ENCODE measurements at regions not wholly inside any gene's neighbourhood (a gene's known extent, or its start where the extent isn't known, plus 50 kb on each side); places are given as distances from the start of the nearest gene placed in this dataset.

- DNase-seq: no peak
- Mint-ChIP-seq H3K4me1 (ENCODE audit: low read depth, unreplicated experiment) (no peaks in the 10 kb centered on the region), H3K27me3 (ENCODE audit: unreplicated experiment) (no peaks in the 10 kb centered on the region), H3K9me3 (ENCODE audit: unreplicated experiment) (no peaks in the 10 kb centered on the region), H3K4me3 (ENCODE audit: unreplicated experiment) (no peak overlapping the region), H3K27ac (ENCODE audit: unreplicated experiment) (no peak overlapping the region), H3K36me3 (ENCODE audit: unreplicated experiment) (no peaks in the 10 kb centered on the region)
- TF ChIP-seq CTCF (IDR thresholded peaks at IDR 0.05; ENCODE audit: partially characterized antibody, unreplicated experiment): no peak
These were observed 504.1 kb downstream of the RPL10L start for GRCh38 chr14:46147452-46147851.

GRCh38 chr14:46147024-46147423 lies 504.6 kb downstream of the RPL10L start:
- H3K4me1 Mint-ChIP-seq (ENCODE audit: low read depth, unreplicated experiment): no peaks in the 10 kb centered on the region
- no peaks in the 10 kb centered on the region for H3K36me3 Mint-ChIP-seq (ENCODE audit: unreplicated experiment)
- H3K9me3 Mint-ChIP-seq (ENCODE audit: unreplicated experiment): no peaks in the 10 kb centered on the region
- H3K4me3 Mint-ChIP-seq (ENCODE audit: unreplicated experiment): no peak overlapping the region
- no peaks in the 10 kb centered on the region for H3K27me3 Mint-ChIP-seq (ENCODE audit: unreplicated experiment)
- no peak for DNase-seq
- TF ChIP-seq CTCF (IDR thresholded peaks at IDR 0.05; ENCODE audit: partially characterized antibody, unreplicated experiment): no peak
- H3K27ac Mint-ChIP-seq (ENCODE audit: unreplicated experiment): no peak overlapping the region

GRCh38 chr14:46140445-46140844 lies 511.1 kb downstream of the RPL10L start:
- H3K36me3 Mint-ChIP-seq (ENCODE audit: unreplicated experiment): no peaks in the 10 kb centered on the region
- no peak overlapping the region for H3K4me3 Mint-ChIP-seq (ENCODE audit: unreplicated experiment)
- H3K27me3 Mint-ChIP-seq (ENCODE audit: unreplicated experiment): no peaks in the 10 kb centered on the region
- no peaks in the 10 kb centered on the region for H3K9me3 Mint-ChIP-seq (ENCODE audit: unreplicated experiment)
- TF ChIP-seq CTCF (IDR thresholded peaks at IDR 0.05; ENCODE audit: partially characterized antibody, unreplicated experiment): no peak
- no peak overlapping the region for H3K27ac Mint-ChIP-seq (ENCODE audit: unreplicated experiment)
- H3K4me1 Mint-ChIP-seq (ENCODE audit: low read depth, unreplicated experiment): no peaks in the 10 kb centered on the region
- DNase-seq: no peak

- no peak for DNase-seq
- H3K27ac Mint-ChIP-seq (ENCODE audit: unreplicated experiment): no peak overlapping the region
- no peak overlapping the region for H3K4me3 Mint-ChIP-seq (ENCODE audit: unreplicated experiment)
- H3K27me3 Mint-ChIP-seq (ENCODE audit: unreplicated experiment): no peaks in the 10 kb centered on the region
- no peaks in the 10 kb centered on the region for H3K9me3 Mint-ChIP-seq (ENCODE audit: unreplicated experiment)
- no peaks in the 10 kb centered on the region for H3K4me1 Mint-ChIP-seq (ENCODE audit: low read depth, unreplicated experiment)
- no peaks in the 10 kb centered on the region for H3K36me3 Mint-ChIP-seq (ENCODE audit: unreplicated experiment)
- TF ChIP-seq CTCF (IDR thresholded peaks at IDR 0.05; ENCODE audit: partially characterized antibody, unreplicated experiment): no peak
These were observed 511.9 kb downstream of the RPL10L start for GRCh38 chr14:46139649-46140048.

- TF ChIP-seq CTCF (IDR thresholded peaks at IDR 0.05; ENCODE audit: partially characterized antibody, unreplicated experiment): no peak
- Mint-ChIP-seq H3K9me3 (ENCODE audit: unreplicated experiment) (no peaks in the 10 kb centered on the region), H3K36me3 (ENCODE audit: unreplicated experiment) (no peaks in the 10 kb centered on the region), H3K27ac (ENCODE audit: unreplicated experiment) (no peak overlapping the region), H3K4me3 (ENCODE audit: unreplicated experiment) (no peak overlapping the region), H3K4me1 (ENCODE audit: low read depth, unreplicated experiment) (no peaks in the 10 kb centered on the region), H3K27me3 (ENCODE audit: unreplicated experiment) (no peaks in the 10 kb centered on the region)
- no peak for DNase-seq
These were observed 513.8 kb downstream of the RPL10L start for GRCh38 chr14:46137786-46138185.
